ENCODE measurements at regions not wholly inside any gene's neighbourhood (a gene's known extent, or its start where the extent isn't known, plus 50 kb on each side); places are given as distances from the start of the nearest gene placed in this dataset.
A peak's percentile ranks its signal among the peaks of the same experiment; 100 is the strongest.

- DNase-seq: no peak
Measured at GRCh38 chr3:56983427-56983826, 77.0 kb upstream of the SPATA12 start.

DNA sequence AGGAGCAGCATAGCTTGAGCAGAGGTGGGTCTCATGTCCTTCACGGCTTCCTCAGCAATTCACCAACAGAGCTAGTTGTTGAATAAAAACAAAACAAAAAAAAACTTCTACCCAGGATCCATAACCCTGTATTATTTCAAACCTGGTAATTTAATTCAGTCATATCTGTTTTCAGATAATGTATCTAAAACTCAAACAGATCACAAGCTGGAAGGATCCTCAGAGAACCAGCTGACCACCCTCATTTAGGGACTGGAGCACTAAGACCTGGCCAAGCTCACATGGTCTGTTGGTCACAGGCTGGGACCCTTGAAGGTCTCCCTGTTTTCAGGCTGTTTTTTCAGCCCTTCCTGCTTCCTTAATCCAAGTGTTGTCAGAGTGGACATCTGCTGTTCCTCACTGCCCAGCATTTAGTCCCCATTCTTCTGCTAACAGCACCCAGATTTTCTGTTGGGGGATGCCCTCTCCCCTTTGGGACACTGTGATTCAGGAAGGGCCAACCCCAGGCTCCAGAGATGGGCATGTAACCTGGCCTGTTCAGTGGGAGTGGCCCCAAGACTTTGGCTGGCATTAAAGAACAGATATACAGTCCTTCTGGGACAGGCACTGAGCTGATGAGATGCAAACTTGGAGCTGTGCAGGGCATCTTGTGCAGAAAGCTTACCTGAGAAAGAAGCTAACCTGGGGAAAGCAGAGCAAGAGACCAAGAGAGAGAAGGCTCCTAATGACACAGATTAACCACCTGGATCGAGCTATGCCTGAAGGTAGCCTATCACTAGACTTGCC lies 78.8 kb upstream of the SPATA12 start:
- no peak for DNase-seq

GRCh38 chr3:56980798-56981390 lies 79.6 kb upstream of the SPATA12 start:
- no peak for DNase-seq

DNA sequence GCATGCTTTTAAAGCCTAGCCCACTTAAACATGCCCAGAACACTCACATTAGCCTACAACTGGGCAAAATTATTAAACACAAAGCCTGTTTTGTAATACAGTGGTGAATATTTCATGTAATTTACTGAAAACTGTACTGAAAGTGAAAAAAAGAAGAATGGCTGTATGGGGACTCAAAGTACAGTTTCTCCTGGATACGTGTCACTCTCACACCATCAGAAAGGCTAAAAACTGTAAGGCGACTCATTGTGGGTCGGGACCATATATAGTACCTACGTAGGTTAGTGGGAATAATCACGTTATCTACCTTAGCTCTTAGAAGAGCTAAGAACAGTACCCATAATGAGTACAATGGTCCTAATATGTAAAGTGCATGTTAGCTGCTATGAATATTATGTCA lies 80.2 kb upstream of the SPATA12 start:
- no peak for DNase-seq

DNA sequence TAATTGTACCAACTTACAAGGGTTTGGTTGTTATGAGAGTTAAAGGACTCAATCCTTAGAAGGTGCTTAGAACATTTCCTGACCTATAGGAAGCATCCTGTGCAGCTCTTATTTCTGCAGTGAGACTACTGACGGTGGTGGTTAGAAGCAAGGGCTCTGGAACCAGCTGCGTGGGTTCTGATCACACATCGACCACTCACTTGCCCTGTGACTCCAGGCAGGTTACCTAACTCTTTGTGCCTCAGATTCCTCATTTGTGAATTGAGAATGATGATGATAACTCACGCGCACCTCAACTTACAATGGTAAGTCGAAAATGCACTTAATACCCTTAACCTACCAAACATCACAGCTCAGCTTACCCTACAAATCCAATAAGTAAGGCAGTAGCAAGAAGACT lies 80.7 kb upstream of the SPATA12 start:
- DNase-seq: no peak

DNA sequence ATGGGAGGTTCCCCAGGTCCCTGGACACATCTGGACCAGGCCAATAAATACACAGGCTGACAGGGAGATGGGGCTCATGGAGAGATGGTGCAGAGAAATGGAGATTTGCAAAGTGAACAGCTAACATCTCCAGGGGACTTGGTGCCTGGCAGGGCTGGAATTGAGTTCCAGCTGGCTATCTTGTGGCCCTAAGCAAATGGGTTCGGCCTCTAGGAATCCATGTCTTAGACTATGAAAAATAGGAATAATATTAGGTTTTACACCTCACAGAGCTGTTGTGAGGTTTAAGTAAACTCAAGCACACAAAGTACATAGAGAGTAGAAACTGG lies 82.9 kb upstream of the SPATA12 start:
- no peak for DNase-seq

DNA sequence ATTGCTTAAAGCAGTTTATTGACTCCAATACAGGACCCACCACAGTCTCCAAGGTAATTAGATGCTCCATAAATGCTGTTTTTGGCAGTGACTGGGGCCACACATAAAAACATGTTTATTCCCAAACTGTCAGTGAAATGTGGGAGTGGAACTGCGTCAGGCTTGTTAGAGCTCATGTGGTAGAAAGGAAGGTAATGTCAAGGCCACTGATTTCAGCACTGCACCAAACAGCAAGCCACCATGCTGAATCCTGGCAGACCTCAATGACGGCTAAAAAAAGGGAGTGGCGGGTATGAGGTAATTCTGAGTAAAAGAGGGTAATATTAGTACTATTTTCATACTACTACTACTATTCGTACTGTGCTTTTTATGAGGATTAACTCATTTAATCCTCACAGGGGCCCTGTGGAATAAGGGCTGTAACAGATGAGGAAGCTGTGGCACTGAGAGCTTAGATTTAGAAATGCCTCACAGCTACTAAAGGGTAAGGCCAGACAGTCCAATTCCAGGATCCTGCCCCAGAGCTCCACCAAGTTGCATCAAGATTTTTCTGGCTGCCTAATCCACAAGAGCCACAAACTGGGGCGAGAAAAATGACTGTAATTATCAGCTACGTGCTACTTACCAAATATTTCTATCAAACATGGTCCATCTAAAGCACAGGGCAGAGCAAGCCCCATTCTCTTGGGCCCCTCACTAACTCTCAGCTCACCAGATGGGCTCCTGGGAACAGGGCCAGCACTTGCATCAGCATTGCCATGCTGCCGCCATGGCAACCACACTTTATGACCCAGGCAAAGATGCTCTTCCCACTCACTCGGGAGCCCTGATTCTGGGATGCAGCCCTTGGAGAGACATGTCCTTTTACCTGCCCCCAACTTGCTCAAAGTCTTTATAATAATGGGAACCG lies 83.6 kb upstream of the SPATA12 start:
- peak; percentile 47 for DNase-seq

DNA sequence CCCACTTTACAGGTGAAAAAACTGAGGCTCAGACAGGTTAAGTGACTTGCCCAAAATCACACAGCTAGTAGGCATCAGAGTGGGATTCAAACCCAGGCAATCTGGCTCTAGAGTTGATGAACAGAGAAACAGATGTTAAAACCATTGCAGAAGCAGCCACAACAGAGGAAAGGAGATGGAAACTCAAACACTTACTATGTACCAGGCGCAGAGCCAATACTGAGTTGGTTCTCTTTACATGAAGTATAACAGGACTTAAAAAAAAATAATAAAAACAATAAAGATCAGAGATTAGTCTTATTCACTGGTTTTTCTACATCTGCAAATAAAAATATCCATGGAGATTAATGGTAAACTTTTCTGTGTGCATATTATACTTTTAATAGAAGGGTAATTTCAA lies 84.9 kb upstream of the SPATA12 start:
- no peak for DNase-seq

DNA sequence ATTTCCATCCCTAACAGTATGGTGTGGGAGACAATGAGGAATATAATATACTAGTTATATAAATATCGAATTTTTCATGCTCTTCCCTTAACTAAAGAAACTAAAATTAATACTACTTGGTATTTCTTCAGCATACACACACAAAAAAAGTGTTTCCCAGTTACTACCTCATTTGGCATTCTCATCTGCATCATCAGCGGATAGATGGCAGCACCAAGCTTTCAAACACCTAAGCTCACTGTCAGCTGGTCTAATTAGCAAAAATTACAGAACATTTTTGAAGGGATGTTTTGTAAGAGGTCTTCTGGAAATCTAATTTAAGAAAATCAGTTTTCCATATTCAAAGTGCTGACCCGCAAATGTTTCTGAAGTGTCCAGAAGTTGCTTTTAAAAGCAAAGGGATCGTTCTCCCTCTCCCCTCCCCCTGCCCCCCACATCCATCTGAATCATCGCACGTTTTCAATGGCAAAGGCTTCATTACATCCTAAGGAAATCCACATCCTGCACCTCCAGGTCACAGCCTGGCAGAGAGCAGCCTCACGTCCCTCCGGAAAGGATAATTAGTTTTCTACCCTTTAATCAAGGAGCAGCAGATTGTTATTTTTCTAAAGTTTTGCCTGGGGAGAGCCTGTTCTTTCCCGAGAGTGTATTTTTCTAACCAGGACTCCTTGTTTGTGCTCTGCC lies 86.1 kb upstream of the SPATA12 start:
- no peak for DNase-seq

DNA sequence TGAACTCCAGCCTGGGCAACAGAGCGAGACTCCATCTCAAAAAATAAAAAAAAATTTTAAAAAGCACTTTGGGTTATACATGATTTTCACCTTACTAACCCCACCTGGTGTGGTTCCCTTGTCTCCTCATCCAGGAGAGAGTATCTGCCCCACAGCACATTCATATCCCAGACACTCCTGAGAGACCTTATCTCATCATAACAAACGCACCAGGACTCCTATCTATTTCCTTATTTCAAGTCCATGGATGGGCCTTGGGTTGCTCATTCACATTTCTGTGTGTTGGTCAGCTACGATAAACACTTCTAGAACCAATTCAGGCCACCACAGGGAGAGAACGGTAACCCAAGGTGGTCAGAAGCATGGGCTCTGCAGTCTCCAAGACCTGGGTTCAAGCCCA lies 88.6 kb upstream of the SPATA12 start:
- DNase-seq: no peak

- DNase-seq: no peak
Measured at GRCh38 chr3:56971261-56971660, 89.2 kb upstream of the SPATA12 start.

DNA sequence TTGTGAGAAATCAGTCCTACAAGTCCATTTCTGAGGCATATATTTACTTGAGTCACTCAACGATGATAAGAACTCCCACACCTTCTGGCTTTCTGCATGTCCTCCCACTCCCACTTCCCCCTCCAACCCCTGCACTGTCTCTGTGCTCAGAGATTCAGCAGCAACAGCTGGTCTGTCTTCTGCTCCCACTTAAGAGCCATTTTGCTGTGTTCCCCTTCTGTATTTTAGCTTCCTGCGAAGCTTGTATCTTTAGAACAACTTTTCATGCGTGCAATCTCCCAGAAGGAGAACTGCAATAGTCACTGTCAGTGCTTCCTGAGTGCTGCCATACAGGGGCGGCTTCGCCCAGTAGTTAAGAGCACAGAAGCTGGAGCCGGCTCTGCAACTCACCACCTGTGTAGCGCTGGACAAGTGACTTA lies 90.0 kb upstream of the SPATA12 start:
- no peak for DNase-seq

GRCh38 chr3:56969851-56970250 lies 90.6 kb upstream of the SPATA12 start:
- DNase-seq: no peak

DNA sequence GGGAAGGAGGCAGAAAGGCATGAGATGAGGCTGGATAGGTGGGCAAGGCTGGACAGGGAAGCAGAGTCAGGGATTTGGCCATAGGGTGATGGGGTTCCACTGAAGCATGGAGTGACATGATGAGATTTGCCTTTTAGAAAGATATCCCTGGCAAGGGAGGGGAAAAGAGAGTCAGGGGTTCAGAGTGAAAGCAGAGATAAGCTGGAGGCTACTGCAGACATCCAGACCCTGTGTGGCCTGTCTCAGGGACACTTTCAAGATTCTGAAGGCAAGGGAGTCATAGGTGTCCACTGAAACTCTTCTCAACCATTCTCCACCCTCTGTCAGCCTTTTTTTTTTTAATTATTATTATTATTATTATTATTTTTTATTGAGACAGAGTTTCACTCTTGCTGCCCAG lies 94.0 kb upstream of the SPATA12 start:
- no peak for DNase-seq

GRCh38 chr3:56966104-56966503 lies 94.4 kb upstream of the SPATA12 start:
- DNase-seq: no peak

GRCh38 chr3:56962922-56963321 lies 97.5 kb upstream of the SPATA12 start:
- DNase-seq: no peak

GRCh38 chr3:56962206-56962605 lies 98.3 kb upstream of the SPATA12 start:
- peak; percentile 3 for DNase-seq

- no peak for DNase-seq
Measured at GRCh38 chr3:56960234-56960917, 100.1 kb upstream of the SPATA12 start.

GRCh38 chr3:56958879-56959278 lies 101.6 kb upstream of the SPATA12 start:
- no peak for DNase-seq

GRCh38 chr3:56957522-56957921 lies 102.9 kb upstream of the SPATA12 start:
- no peak for DNase-seq

DNA sequence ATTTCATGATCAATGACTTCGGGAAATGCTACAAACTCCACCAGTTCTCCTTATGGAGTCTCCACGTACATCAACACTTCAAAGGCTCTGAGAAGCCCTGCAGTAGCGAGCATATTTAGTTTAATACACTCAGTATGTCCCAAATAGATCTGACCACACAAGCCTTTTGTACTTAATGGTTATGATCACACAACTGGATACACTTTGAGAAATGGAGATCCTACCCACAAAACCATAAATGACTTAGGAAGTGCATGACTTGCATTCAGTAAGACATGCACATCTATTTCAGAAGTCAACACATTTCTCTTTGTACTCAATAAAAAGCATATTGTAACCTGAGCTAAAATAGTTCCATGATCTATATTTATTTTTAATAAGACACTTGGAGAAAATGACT lies 103.6 kb upstream of the SPATA12 start:
- no peak for DNase-seq

- no peak for DNase-seq
Measured at GRCh38 chr3:56955492-56956111, 104.9 kb upstream of the SPATA12 start.
